HG02571 (cell line): ENCODE measurements at regions not wholly inside any gene's neighbourhood (a gene's known extent, or its start where the extent isn't known, plus 50 kb on each side); places are given as distances from the start of the nearest gene placed in this dataset.

Experiments used
- ATAC-seq: cut with Tn5 transposase; IDR thresholded peaks from one replicate; pipeline ENCODE4 v1.9.1; 2021; ENCODE audit warnings: mild to moderate bottlenecking, moderate library complexity; ENCODE audit not compliant: unreplicated experiment

GRCh38 chr4:157889788-157890187 lies 283.0 kb downstream of the GASK1B start:
- no peak for ATAC-seq

- no peak for ATAC-seq
These were observed 284.5 kb downstream of the GASK1B start for GRCh38 chr4:157888281-157888680.

GRCh38 chr4:157887316-157887715 lies 285.5 kb downstream of the GASK1B start:
- ATAC-seq = no peak

GRCh38 chr4:157886645-157887044 lies 286.2 kb downstream of the GASK1B start:
- no peak for ATAC-seq

- no peak for ATAC-seq
These were observed 287.0 kb downstream of the GASK1B start for GRCh38 chr4:157885811-157886210.

- no peak for ATAC-seq
These were observed 289.9 kb downstream of the GASK1B start for GRCh38 chr4:157882901-157883300.

GRCh38 chr4:157880761-157881160 lies 292.1 kb downstream of the GASK1B start:
- no peak for ATAC-seq

- ATAC-seq = no peak
These were observed 318.0 kb downstream of the GASK1B start for GRCh38 chr4:157854819-157855218.

- ATAC-seq = no peak
These were observed 332.2 kb downstream of the GASK1B start for GRCh38 chr4:157840648-157841047.

- ATAC-seq = no peak
These were observed 332.8 kb downstream of the GASK1B start for GRCh38 chr4:157840034-157840433.

- no peak for ATAC-seq
These were observed 334.5 kb downstream of the GASK1B start for GRCh38 chr4:157838366-157838765.

- ATAC-seq = no peak
These were observed 335.6 kb downstream of the GASK1B start for GRCh38 chr4:157837071-157837703.

GRCh38 chr4:157832596-157832995 lies 340.2 kb downstream of the GASK1B start:
- ATAC-seq = no peak

GRCh38 chr4:157824021-157824420 lies 348.8 kb downstream of the GASK1B start:
- ATAC-seq = no peak

GRCh38 chr4:157821814-157822213 lies 351.0 kb downstream of the GASK1B start:
- no peak for ATAC-seq

GRCh38 chr4:157819693-157820464 lies 352.9 kb downstream of the GASK1B start:
- ATAC-seq = no peak

- no peak for ATAC-seq
These were observed 353.7 kb downstream of the GASK1B start for GRCh38 chr4:157818946-157819692.

GRCh38 chr4:157810137-157810774 lies 362.6 kb downstream of the GASK1B start:
- no peak for ATAC-seq

GRCh38 chr4:157808796-157809383 lies 363.9 kb downstream of the GASK1B start:
- ATAC-seq = no peak

- no peak for ATAC-seq
These were observed 366.6 kb downstream of the GASK1B start for GRCh38 chr4:157806184-157806583.

- no peak for ATAC-seq
These were observed 367.8 kb downstream of the GASK1B start for GRCh38 chr4:157804986-157805385.
